ENCODE measurements at regions not wholly inside any gene's neighbourhood (a gene's known extent, or its start where the extent isn't known, plus 50 kb on each side); places are given as distances from the start of the nearest gene placed in this dataset.

- no peaks in the 10 kb centered on the region for H3K9me3 ChIP-seq
- WGBS = 84% methylated on average over 8 of the region's 8 CpGs
- H3K4me1 ChIP-seq (replicated peaks) = no peaks in the 10 kb centered on the region
- intact Hi-C loops (cut with DNase I) = no loop called here
- TF ChIP-seq POLR2A (IDR thresholded peaks at IDR 0.05) (no peak), CTCF (IDR thresholded peaks at IDR 0.05) (no peak), POLR2AphosphoS5 (IDR thresholded peaks at IDR 0.05) (no peak)
- no peaks in the 10 kb centered on the region for H3K27me3 ChIP-seq (replicated peaks; ENCODE audit: insufficient read depth)
- H3K36me3 ChIP-seq = no peaks in the 10 kb centered on the region
- H3K27ac ChIP-seq = no peak overlapping the region
- no peak for DNase-seq (ENCODE audit: low spot score)
- H3K4me3 ChIP-seq = no peak overlapping the region
These were observed 103.6 kb downstream of the RHOU start for GRCh38 chr1:228838717-228839500.

GRCh38 chr1:228839656-228840055, 104.4 kb downstream of the RHOU start:
- no peak for TF ChIP-seq POLR2A (IDR thresholded peaks at IDR 0.05)
- no peak for TF ChIP-seq POLR2AphosphoS5 (IDR thresholded peaks at IDR 0.05)
- TF ChIP-seq CTCF (IDR thresholded peaks at IDR 0.05) = no peak
- intact Hi-C loops (cut with DNase I) = no loop called here
- DNase-seq (ENCODE audit: low spot score) = no peak
- Histone ChIP-seq H3K4me3 (no peak overlapping the region), H3K27me3 (replicated peaks; ENCODE audit: insufficient read depth) (no peaks in the 10 kb centered on the region), H3K9me3 (no peaks in the 10 kb centered on the region), H3K4me1 (replicated peaks) (no peaks in the 10 kb centered on the region), H3K27ac (no peak overlapping the region), H3K36me3 (no peaks in the 10 kb centered on the region)
- WGBS = 92% methylated on average over 6 of the region's 6 CpGs

- Histone ChIP-seq H3K4me3 (no peak overlapping the region), H3K27me3 (replicated peaks; ENCODE audit: insufficient read depth) (no peaks in the 10 kb centered on the region), H3K36me3 (no peaks in the 10 kb centered on the region), H3K4me1 (replicated peaks) (no peaks in the 10 kb centered on the region), H3K27ac (no peak overlapping the region), H3K9me3 (no peaks in the 10 kb centered on the region)
- DNase-seq (ENCODE audit: low spot score) = no peak
- intact Hi-C loops (cut with DNase I) = no loop called here
- TF ChIP-seq CTCF (IDR thresholded peaks at IDR 0.05) = no peak
- TF ChIP-seq POLR2AphosphoS5 (IDR thresholded peaks at IDR 0.05) = no peak
- no peak for TF ChIP-seq POLR2A (IDR thresholded peaks at IDR 0.05)
- WGBS = 85% methylated on average over 4 of the region's 4 CpGs
These were observed 106.4 kb downstream of the RHOU start for GRCh38 chr1:228841632-228842031.

- intact Hi-C loops (cut with DNase I) = no loop called here
- WGBS = 55% methylated on average over 6 of the region's 6 CpGs
- TF ChIP-seq CTCF (IDR thresholded peaks at IDR 0.05) = no peak
- TF ChIP-seq POLR2AphosphoS5 (IDR thresholded peaks at IDR 0.05) = no peak
- no peak for TF ChIP-seq POLR2A (IDR thresholded peaks at IDR 0.05)
- no peak for DNase-seq (ENCODE audit: low spot score)
- no peaks in the 10 kb centered on the region for H3K27me3 ChIP-seq (replicated peaks; ENCODE audit: insufficient read depth)
- no peaks in the 10 kb centered on the region for H3K36me3 ChIP-seq
- H3K4me1 ChIP-seq (replicated peaks) = no peaks in the 10 kb centered on the region
- H3K4me3 ChIP-seq = no peak overlapping the region
- no peak overlapping the region for H3K27ac ChIP-seq
- H3K9me3 ChIP-seq = no peaks in the 10 kb centered on the region
These were observed 107.0 kb downstream of the RHOU start for GRCh38 chr1:228842094-228842775.

- Histone ChIP-seq H3K4me3 (no peak overlapping the region), H3K27ac (no peak overlapping the region), H3K36me3 (no peaks in the 10 kb centered on the region), H3K9me3 (no peaks in the 10 kb centered on the region), H3K4me1 (replicated peaks) (no peaks in the 10 kb centered on the region), H3K27me3 (replicated peaks; ENCODE audit: insufficient read depth) (no peaks in the 10 kb centered on the region)
- TF ChIP-seq POLR2AphosphoS5 (IDR thresholded peaks at IDR 0.05) = no peak
- WGBS = 90% methylated on average over 8 of the region's 8 CpGs
- DNase-seq (ENCODE audit: low spot score) = no peak
- intact Hi-C loops (cut with DNase I) = no loop called here
These were observed 109.8 kb downstream of the RHOU start for GRCh38 chr1:228845101-228845500.

Measured in prostate gland (tissue), 2 donors.